Astrocyte of the cerebellum (primary cell): ENCODE measurements at regions not wholly inside any gene's neighbourhood (a gene's known extent, or its start where the extent isn't known, plus 50 kb on each side); places are given as distances from the start of the nearest gene placed in this dataset.

Experiments used
- DNase-seq: peaks from one replicate; pipeline ENCODE4 v3.0.0-alpha.2; 2011; ENCODE audit warnings: low read depth
- H3K4me3 ChIP-seq: 2 replicates; pipeline ENCODE4 v1.5.1; 2011; ENCODE audit warnings: mild to moderate bottlenecking, low read depth, low read length, moderate library complexity
- CTCF ChIP-seq: IDR thresholded peaks from 2 replicates; pipeline ENCODE4 v1.5.1; 2012; ENCODE audit warnings: low read length, low read depth, moderate library complexity, mild to moderate bottlenecking; ENCODE audit errors: missing control alignments
- in situ Hi-C: cut with HindIII; loops from 2 replicates; pipeline ENCODE4 v1.10.0; 2017; ENCODE audit warnings: low sequenced_read_pairs

- no peak for DNase-seq
- in situ Hi-C loops, result no loop called here
- no peak for TF ChIP-seq CTCF
- no peak overlapping the region for H3K4me3 ChIP-seq
These were observed 59.5 kb upstream of the RIPOR2 start for GRCh38 chr6:24995270-24995669.

GRCh38 chr6:24996269-24996836 is 60.6 kb upstream of the RIPOR2 start:
- DNase-seq, result no peak
- no peak for TF ChIP-seq CTCF
- H3K4me3 ChIP-seq, result no peak overlapping the region
- in situ Hi-C loops, result no loop called here

- no peak for TF ChIP-seq CTCF
- no peak for DNase-seq
- in situ Hi-C loops, result no loop called here
- H3K4me3 ChIP-seq, result no peak overlapping the region
These were observed 61.5 kb upstream of the RIPOR2 start for GRCh38 chr6:24997231-24997630.

GRCh38 chr6:24997905-24998304 is 62.1 kb upstream of the RIPOR2 start:
- no peak for DNase-seq
- TF ChIP-seq CTCF, result no peak
- in situ Hi-C loops, result no loop called here
- no peak overlapping the region for H3K4me3 ChIP-seq

- TF ChIP-seq CTCF, result no peak
- no peak for DNase-seq
- in situ Hi-C loops, result no loop called here
- no peak overlapping the region for H3K4me3 ChIP-seq
These were observed 66.7 kb upstream of the RIPOR2 start for GRCh38 chr6:25002326-25003091.

GRCh38 chr6:25004357-25004756 is 68.6 kb upstream of the RIPOR2 start:
- in situ Hi-C loops, result no loop called here
- H3K4me3 ChIP-seq, result no peak overlapping the region
- TF ChIP-seq CTCF, result no peak
- no peak for DNase-seq

- in situ Hi-C loops, result no loop called here
- no peak for DNase-seq
- H3K4me3 ChIP-seq, result no peak overlapping the region
- TF ChIP-seq CTCF, result no peak
These were observed 69.2 kb upstream of the RIPOR2 start for GRCh38 chr6:25005010-25005409.
